Esophagus (tissue), 2 donors: ENCODE measurements at regions not wholly inside any gene's neighbourhood (a gene's known extent, or its start where the extent isn't known, plus 50 kb on each side); places are given as distances from the start of the nearest gene placed in this dataset.

Experiments
- H3K27ac ChIP-seq, 2 donors: one replicate each; pipeline ENCODE4 v1.5.1; 2013; ENCODE audit warnings: low read depth in 2 of 2, mild to moderate bottlenecking in 2 of 2, inconsistent platforms in 1 of 2, low read length in 1 of 2, moderate library complexity in 1 of 2
- H3K27me3 ChIP-seq, 2 donors: one replicate each; pipeline ENCODE4 v1.6.1; 2013; ENCODE audit warnings: low read length in 2 of 2, control low read depth in 1 of 2, mild to moderate bottlenecking in 1 of 2; ENCODE audit not compliant: insufficient read depth in 2 of 2, control insufficient read depth in 1 of 2
- H3K36me3 ChIP-seq, 2 donors: one replicate each; pipeline ENCODE4 v1.6.1; 2013; ENCODE audit warnings: low read length in 1 of 2; ENCODE audit not compliant: control insufficient read depth in 2 of 2, insufficient read depth in 2 of 2
- H3K4me1 ChIP-seq, 2 donors: one replicate each; pipeline ENCODE4 v1.6.1; 2013; ENCODE audit warnings: low read length in 1 of 2; ENCODE audit not compliant: control insufficient read depth in 2 of 2, insufficient read depth in 2 of 2
- H3K4me3 ChIP-seq, 2 donors: one replicate each; pipeline ENCODE4 v1.5.1; 2013; ENCODE audit warnings: low read length in 2 of 2, mild to moderate bottlenecking in 2 of 2, low read depth in 1 of 2, moderate library complexity in 1 of 2
- H3K9me3 ChIP-seq, 2 donors: one replicate each; pipeline ENCODE4 v1.6.1; 2013; ENCODE audit warnings: mild to moderate bottlenecking in 2 of 2, low read depth in 1 of 2, low read length in 1 of 2, moderate library complexity in 1 of 2; ENCODE audit not compliant: control insufficient read depth in 2 of 2, insufficient read depth in 1 of 2
- WGBS, 2 donors: extraction: QIAGEN DNeasy Blood & Tissue Kit; methylation state at CpG; one replicate each; pipeline ENCODE4 v1.1.7; 2013; 5-methylcytosine and 5-hydroxymethylcytosine counted together
- donor health status: healthy with polysubstance abuse.
- donor health status: Bipolar disorder and iron deficiency.

DNA sequence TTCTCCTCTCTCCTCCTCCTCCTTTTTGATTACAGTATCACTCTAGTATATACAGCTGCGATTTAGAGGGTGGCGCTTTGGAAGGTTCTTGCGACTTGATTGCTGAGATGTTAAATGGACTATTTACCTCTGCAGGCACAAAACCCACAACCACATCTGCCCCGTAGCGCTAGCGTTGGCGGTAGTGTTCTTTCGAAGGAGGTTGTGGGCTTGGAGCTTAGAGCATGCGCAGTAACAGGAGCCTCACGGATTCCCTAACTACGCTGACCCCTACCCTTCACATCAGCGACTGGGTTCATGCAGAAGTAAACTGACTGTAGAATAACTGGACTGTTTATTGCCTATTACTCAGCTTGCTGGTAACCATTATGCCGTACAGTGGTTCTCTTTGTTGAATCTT is 58.0 kb downstream of the CGGBP1 start:
- no peaks in the 10 kb centered on the region for H3K9me3 ChIP-seq
- no peak overlapping the region for H3K27ac ChIP-seq
- no peaks in the 10 kb centered on the region for H3K4me1 ChIP-seq
- peak overlapping the region in 1 of 2 donors; percentile 5 for H3K4me3 ChIP-seq
- WGBS, 2 donors = 35 to 37% methylated on average over 13 of the region's 13 CpGs
- H3K27me3 ChIP-seq = no peaks in the 10 kb centered on the region
- H3K36me3 ChIP-seq = no peaks in the 10 kb centered on the region

DNA sequence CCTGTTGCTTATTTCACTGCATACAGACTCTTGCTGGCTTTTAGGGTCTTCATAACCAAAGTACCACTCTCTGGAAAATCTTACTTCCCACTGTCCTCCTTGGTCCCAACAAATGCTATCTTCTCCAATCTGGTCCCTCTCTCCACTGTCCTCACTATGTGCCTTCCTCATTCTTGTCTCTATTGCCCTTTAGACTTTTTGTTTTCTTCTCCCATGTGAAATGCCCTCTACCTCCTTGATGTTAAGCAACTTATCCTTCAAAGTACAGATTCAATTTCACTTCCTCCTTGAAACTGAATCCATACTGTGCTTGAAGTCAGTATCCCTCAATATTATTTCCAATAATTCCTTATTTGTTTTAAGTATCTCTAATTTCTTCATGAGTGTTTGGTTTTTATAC is 60.8 kb downstream of the CGGBP1 start:
- Histone ChIP-seq H3K27ac (no peak overlapping the region), H3K36me3 (no peaks in the 10 kb centered on the region), H3K27me3 (no peaks in the 10 kb centered on the region), H3K9me3 (no peaks in the 10 kb centered on the region), H3K4me3 (no peak overlapping the region), H3K4me1 (no peaks in the 10 kb centered on the region)

DNA sequence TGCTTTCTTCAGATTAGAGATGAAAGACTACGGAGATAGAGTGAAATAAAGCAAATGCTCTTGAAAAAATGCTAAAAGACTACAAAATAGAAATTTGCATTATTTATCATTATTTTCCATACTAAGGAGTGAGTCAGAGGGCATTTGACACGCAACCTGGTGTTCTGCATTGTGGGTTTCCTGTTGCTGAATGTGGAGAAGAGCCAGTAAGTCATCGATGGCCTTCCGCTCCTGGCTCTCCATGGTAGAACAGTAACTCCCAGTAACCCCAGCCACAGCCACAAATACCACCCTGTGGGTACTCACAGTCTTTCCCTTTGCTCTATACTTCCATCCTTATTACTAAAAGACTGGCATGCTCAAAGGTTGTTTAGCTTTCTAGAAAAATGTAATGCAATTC is 61.5 kb downstream of the CGGBP1 start:
- Histone ChIP-seq H3K36me3 (no peaks in the 10 kb centered on the region), H3K27me3 (no peaks in the 10 kb centered on the region), H3K27ac (no peak overlapping the region), H3K4me1 (no peaks in the 10 kb centered on the region), H3K4me3 (no peak overlapping the region), H3K9me3 (no peaks in the 10 kb centered on the region)
- WGBS, 2 donors = 44 to 70% methylated on average over 4 of the region's 4 CpGs

DNA sequence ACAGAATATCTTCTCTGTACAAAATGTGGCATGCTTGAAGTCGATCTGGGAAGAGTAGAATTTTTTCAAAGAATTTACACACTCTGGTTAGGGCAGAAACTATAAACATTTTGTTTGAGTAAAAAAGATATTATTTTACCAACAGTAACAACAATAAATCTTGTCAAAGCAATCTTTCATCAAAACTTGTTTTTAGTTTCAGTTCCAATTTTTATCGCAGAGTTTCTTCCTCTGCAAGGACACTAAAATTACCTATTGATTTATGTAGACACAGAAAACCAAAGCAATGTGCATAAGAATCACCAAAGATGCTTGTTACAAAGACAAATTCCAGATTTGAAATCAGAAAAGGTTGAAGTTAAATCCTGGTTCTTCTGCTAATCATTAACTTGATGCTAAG is 61.9 kb downstream of the CGGBP1 start:
- 50 to 62% methylated on average over 2 of the region's 2 CpGs for WGBS, 2 donors
- no peaks in the 10 kb centered on the region for H3K27me3 ChIP-seq
- no peak overlapping the region for H3K4me3 ChIP-seq
- H3K9me3 ChIP-seq = no peaks in the 10 kb centered on the region
- H3K27ac ChIP-seq = no peak overlapping the region
- H3K4me1 ChIP-seq = no peaks in the 10 kb centered on the region
- H3K36me3 ChIP-seq = no peaks in the 10 kb centered on the region

DNA sequence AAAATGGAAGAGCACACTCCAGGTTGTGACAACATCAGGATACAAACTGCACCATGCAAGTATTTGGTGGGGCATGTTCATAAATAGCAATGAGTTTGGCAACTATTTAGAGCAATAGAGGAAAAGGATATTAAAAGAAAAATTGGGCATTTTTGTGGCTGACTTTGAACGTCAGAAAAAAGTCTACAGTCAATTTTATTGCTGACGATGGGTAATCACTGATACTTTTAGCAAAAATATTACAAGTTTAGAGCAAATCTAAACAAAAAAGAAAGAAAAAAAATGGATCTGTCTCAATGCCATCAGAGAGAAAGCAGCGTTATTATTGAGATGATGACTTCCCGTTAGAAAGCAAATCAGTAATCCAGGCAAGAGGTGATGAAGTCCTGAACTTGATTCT is 65.2 kb downstream of the CGGBP1 start:
- H3K9me3 ChIP-seq = no peaks in the 10 kb centered on the region
- whole genome bisulfite sequencing, 2 donors = 89 to 90% methylated on average over 4 of the region's 4 CpGs
- no peaks in the 10 kb centered on the region for H3K36me3 ChIP-seq
- H3K4me1 ChIP-seq = no peaks in the 10 kb centered on the region
- H3K27ac ChIP-seq = no peak overlapping the region
- H3K4me3 ChIP-seq = no peak overlapping the region
- H3K27me3 ChIP-seq = no peaks in the 10 kb centered on the region

DNA sequence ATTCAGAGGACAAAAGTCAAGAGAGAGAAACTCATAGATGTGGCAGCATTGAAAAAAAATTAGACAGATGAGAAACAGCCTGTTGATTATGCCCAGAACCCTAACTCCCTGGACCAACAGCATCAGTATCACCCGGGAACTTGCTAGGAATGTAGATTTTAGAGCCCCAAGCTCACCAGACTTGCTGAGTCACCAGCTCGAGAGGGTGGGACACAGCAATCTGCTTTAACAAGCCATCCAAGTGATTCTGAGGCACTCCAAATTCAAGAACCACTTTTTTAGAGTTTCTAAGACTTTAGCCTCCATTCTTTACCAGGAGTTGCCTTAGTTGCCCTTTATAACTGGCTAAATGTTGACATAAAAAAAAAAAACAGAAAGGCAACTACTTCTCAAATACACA is 70.9 kb downstream of the CGGBP1 start:
- Histone ChIP-seq H3K27me3 (no peaks in the 10 kb centered on the region), H3K9me3 (no peaks in the 10 kb centered on the region), H3K4me3 (no peak overlapping the region), H3K27ac (no peak overlapping the region), H3K4me1 (no peaks in the 10 kb centered on the region), H3K36me3 (no peaks in the 10 kb centered on the region)
- 51 to 74% methylated on average over 2 of the region's 2 CpGs for WGBS, 2 donors

DNA sequence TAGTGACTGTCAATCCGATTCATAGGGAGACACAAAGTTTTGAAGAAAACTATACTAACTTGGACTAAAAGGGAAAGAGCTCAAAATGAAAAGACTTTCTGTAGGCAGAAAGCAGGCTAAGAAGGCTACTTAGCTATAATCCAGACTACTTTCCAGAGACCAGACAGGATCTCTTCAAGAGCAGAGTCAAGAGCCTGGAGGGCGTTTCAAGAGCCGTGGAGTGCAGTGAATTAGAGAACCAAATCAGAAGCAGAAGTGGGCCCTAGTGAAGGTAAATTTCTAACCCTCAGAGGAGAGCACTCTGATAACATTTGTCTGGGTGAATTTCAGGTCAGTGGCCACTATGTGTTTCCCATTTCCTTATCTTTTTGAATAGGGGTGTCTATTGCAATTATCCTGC is 76.4 kb downstream of the CGGBP1 start:
- Histone ChIP-seq H3K36me3 (no peaks in the 10 kb centered on the region), H3K4me1 (no peaks in the 10 kb centered on the region), H3K27me3 (no peaks in the 10 kb centered on the region), H3K9me3 (peaks cover 5 to 9% of the 10 kb centered on the region in 2 donors), H3K27ac (no peak overlapping the region), H3K4me3 (no peak overlapping the region)
- 79 to 84% methylated on average over 3 of the region's 3 CpGs for WGBS, 2 donors

DNA sequence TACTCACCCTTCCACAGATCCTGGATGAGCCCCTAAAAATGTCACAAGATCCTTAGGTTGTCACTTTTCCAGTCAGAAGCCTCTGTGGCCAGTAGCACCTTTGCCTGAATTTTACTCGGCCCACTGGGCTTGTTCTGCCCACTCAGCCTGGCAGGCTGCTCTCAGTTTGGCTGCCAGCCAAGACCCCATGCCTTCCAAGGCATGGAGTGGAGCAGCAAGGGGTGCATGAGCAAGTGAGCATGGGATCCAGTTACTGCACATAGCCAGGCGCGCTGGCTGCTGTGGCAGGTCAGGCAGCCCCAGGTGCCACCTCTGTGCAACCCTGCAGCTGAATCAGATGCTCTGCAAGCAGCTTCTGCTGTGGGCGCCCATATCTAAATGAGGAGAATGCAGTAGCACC is 79.3 kb downstream of the CGGBP1 start:
- no peaks in the 10 kb centered on the region for H3K4me1 ChIP-seq
- no peak overlapping the region for H3K27ac ChIP-seq
- peaks cover 5 to 9% of the 10 kb centered on the region in 2 donors for H3K9me3 ChIP-seq
- no peak overlapping the region for H3K4me3 ChIP-seq
- H3K36me3 ChIP-seq = no peaks in the 10 kb centered on the region
- H3K27me3 ChIP-seq = no peaks in the 10 kb centered on the region
- WGBS, 2 donors = 88 to 93% methylated on average over 4 of the region's 4 CpGs

DNA sequence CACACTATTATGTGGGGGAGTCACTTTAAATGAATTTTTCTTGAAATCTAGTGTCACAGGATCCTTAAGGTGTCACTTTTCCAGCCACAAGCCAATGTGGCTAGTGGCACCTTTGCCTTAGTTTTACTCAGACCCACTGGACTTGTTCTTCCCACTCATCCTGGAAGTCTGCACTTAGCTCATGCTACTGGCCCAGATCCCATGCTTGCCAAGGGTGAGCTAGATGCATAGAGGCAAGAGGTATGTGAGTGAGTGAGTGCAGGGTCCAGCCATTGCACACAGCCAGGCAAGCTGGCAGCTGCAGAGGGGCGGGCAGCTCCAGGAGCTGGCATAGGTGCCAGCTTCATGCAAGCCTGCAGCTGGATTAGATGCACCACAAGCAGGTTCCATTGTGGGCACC is 81.0 kb downstream of the CGGBP1 start:
- Histone ChIP-seq H3K27ac (no peak overlapping the region), H3K36me3 (no peaks in the 10 kb centered on the region), H3K27me3 (no peaks in the 10 kb centered on the region), H3K4me1 (no peaks in the 10 kb centered on the region), H3K9me3 (peaks cover 5 to 9% of the 10 kb centered on the region in 2 donors), H3K4me3 (no peak overlapping the region)
- 90 to 91% methylated on average over 1 of the region's 1 CpG for WGBS, 2 donors

DNA sequence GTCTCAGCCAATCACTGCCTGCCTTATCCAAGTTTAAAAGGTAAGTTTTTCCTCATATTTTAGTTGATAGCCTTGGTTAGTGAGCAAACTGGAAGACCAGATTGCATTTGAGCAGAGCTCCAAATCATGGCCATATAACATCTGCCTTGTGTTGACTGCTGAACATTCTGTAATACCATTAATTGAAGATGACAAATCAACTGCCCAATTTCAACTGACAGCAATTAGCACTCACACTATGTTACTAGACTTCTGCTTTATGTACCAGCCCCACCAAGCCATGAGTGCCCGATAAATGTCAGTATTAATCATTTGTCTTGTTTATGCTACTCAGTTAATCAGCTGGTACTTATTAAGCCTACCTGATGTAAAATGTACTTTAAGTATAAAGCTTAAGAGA is 83.1 kb downstream of the CGGBP1 start:
- H3K4me3 ChIP-seq = no peak overlapping the region
- WGBS, 2 donors = 75% methylated on average over 1 of the region's 1 CpG
- H3K27ac ChIP-seq = no peak overlapping the region
- H3K4me1 ChIP-seq = no peaks in the 10 kb centered on the region
- H3K27me3 ChIP-seq = no peaks in the 10 kb centered on the region
- no peaks in the 10 kb centered on the region for H3K36me3 ChIP-seq
- H3K9me3 ChIP-seq = peaks cover 4 to 8% of the 10 kb centered on the region in 2 donors
